ENCODE measurements at regions not wholly inside any gene's neighbourhood (a gene's known extent, or its start where the extent isn't known, plus 50 kb on each side); places are given as distances from the start of the nearest gene placed in this dataset.

DNA sequence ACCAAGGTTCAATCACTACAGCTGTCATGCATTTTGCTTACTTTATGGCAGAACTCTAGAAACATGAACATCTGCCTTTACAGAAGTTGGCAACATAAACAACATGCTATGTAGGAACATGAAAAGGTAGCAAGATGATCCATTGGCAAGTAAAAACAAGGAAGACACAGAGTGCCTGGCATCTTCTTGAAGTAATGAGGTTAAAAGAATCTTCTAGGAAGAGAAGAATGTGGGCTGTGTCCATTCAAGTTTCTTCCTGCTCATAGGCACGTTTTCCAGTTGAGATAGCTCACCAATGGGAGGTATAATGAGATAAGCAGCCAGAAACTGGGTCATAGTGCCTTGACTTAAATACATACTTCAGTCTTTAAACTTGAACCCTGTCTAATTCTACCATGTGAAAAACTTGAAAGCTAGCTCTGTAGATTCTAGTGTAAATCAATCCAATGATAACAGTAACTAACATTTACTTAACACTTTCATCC lies 109.4 kb upstream of the PRLR start:
- TF ChIP-seq, protein P1, sequence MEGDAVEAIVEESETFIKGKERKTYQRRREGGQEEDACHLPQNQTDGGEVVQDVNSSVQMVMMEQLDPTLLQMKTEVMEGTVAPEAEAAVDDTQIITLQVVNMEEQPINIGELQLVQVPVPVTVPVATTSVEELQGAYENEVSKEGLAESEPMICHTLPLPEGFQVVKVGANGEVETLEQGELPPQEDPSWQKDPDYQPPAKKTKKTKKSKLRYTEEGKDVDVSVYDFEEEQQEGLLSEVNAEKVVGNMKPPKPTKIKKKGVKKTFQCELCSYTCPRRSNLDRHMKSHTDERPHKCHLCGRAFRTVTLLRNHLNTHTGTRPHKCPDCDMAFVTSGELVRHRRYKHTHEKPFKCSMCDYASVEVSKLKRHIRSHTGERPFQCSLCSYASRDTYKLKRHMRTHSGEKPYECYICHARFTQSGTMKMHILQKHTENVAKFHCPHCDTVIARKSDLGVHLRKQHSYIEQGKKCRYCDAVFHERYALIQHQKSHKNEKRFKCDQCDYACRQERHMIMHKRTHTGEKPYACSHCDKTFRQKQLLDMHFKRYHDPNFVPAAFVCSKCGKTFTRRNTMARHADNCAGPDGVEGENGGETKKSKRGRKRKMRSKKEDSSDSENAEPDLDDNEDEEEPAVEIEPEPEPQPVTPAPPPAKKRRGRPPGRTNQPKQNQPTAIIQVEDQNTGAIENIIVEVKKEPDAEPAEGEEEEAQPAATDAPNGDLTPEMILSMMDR (IDR thresholded peaks at IDR 0.05) = no peak
- TF ChIP-seq POLR2A (IDR thresholded peaks at IDR 0.05) (no peak), POLR2AphosphoS5 (IDR thresholded peaks at IDR 0.05) (no peak), EP300 (IDR thresholded peaks at IDR 0.05) (no peak)
